HEK293T (cell line): ENCODE measurements at regions not wholly inside any gene's neighbourhood (a gene's known extent, or its start where the extent isn't known, plus 50 kb on each side); places are given as distances from the start of the nearest gene placed in this dataset.
A peak's percentile ranks its signal among the peaks of the same experiment; 100 is the strongest.

ENCODE experiments used
- CTCF ChIA-PET: fragments of 350-600 bp; formaldehyde crosslinking; extraction: SDS; loops from one replicate; lab custom pipeline; 2021; ENCODE audit warnings: antibody characterized with exemption, inconsistent platforms; lab: Yijun Ruan, JAX
- POLR2A ChIA-PET: fragments of 350-600 bp; formaldehyde crosslinking; extraction: SDS; loops from one replicate; lab custom pipeline; 2020; ENCODE audit warnings: antibody characterized with exemption, inconsistent platforms; lab: Yijun Ruan, JAX
- DNase-seq: peaks from one replicate; pipeline ENCODE4 v3.0.0; 2012; ENCODE audit warnings: mixed read lengths; ENCODE audit errors: extremely low spot score
- ARNT ChIP-seq: fragments of 450-650 bp; IDR thresholded peaks from 2 replicates; pipeline ENCODE4 v1.6.1; 2017; ENCODE audit warnings: mild to moderate bottlenecking
- BHLHE40 ChIP-seq: fragments of 450-650 bp; IDR thresholded peaks from 2 replicates; pipeline ENCODE4 v1.6.1; 2016; ENCODE audit warnings: mild to moderate bottlenecking, moderate library complexity, borderline replicate concordance
- CTBP1 ChIP-seq: fragments of 450-650 bp; IDR thresholded peaks from 2 replicates; pipeline ENCODE4 v1.6.1; 2016; ENCODE audit warnings: borderline replicate concordance
- ELF4 ChIP-seq: fragments of 450-650 bp; IDR thresholded peaks from 2 replicates; pipeline ENCODE4 v1.6.1; 2017; ENCODE audit warnings: antibody characterized with exemption
- FOXA1 ChIP-seq: fragments of 450-650 bp; IDR thresholded peaks from 2 replicates; pipeline ENCODE4 v1.6.1; 2016; ENCODE audit warnings: mild to moderate bottlenecking
- FOXK2 ChIP-seq: fragments of 450-650 bp; IDR thresholded peaks from 2 replicates; pipeline ENCODE4 v1.6.1; 2016; ENCODE audit warnings: mild to moderate bottlenecking
- FOXM1 ChIP-seq: fragments of 450-650 bp; IDR thresholded peaks from 2 replicates; pipeline ENCODE4 v1.6.1; 2017; ENCODE audit warnings: mild to moderate bottlenecking, borderline replicate concordance
- HDGF ChIP-seq: fragments of 450-650 bp; IDR thresholded peaks from 2 replicates; pipeline ENCODE4 v1.6.1; 2017; ENCODE audit warnings: antibody characterized with exemption, borderline replicate concordance
- L3MBTL2 ChIP-seq: fragments of 450-650 bp; conservative IDR thresholded peaks from 2 replicates; pipeline ENCODE4 v1.6.1; 2016; ENCODE audit warnings: mild to moderate bottlenecking
- LEF1 ChIP-seq: fragments of 450-650 bp; IDR thresholded peaks from 2 replicates; pipeline ENCODE4 v1.6.1; 2017; ENCODE audit warnings: mild to moderate bottlenecking, borderline replicate concordance
- NFRKB ChIP-seq: fragments of 450-650 bp; IDR thresholded peaks from 2 replicates; pipeline ENCODE4 v1.6.1; 2016; ENCODE audit warnings: mild to moderate bottlenecking, moderate library complexity
- SP1 ChIP-seq: fragments of 450-650 bp; IDR thresholded peaks from 2 replicates; pipeline ENCODE4 v1.6.1; 2017
- SUZ12 ChIP-seq: fragments of 450-650 bp; IDR thresholded peaks from 2 replicates; pipeline ENCODE4 v1.6.1; 2016; ENCODE audit warnings: mild to moderate bottlenecking
- TARDBP ChIP-seq: fragments of 450-650 bp; IDR thresholded peaks from 2 replicates; pipeline ENCODE4 v1.6.1; 2016
- ZNF384 ChIP-seq: fragments of 450-650 bp; IDR thresholded peaks from 2 replicates; pipeline ENCODE4 v1.6.1; 2016
- TF ChIP-seq, protein P1 (sequence below): fragments of 450-650 bp; IDR thresholded peaks from 2 replicates; pipeline ENCODE4 v1.6.1; 2016

DNA sequence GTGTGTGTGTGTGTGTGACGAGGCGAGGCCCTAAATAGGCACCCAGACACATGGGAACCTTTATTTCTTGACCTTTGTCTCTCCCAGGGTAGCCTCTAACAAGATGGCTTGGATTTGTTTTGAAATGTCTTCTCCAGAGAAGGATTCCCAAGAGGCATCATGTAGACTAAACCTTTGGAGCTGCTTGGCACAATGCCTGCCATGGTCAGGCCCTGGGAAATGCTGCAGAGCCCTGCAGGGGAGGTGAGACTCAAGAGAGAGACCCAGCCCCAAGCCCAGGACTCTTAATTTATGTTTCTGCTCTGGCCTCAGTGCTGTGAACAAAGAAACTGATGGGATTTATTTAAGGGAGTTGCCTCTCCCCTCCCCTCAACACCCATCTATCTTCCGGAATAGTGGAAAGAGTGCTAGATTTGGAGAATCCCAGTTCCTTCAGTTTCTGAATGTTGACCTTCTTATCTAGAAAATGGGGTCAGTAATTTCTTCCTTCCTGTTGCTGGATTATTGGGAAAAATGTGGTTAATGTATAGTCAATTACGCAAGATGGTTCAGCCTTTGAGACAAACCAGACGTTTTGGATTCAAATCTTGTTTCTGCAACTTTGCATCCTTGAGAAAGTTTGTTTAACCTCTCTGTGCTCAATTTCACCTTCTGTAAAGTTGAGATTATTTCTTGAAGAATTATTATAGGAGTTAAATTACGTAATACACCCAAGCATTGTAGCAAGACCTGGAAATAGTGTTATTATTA lies 434.8 kb downstream of the MAFB start:
- ChIA-PET POLR2A (no interaction called here), CTCF (no interaction called here)
- DNase-seq, result no peak
- TF ChIP-seq FOXA1, result no peak
- TF ChIP-seq FOXM1, result no peak
- TF ChIP-seq ELF4, result no peak
- no peak for TF ChIP-seq SP1
- no peak for TF ChIP-seq L3MBTL2
- no peak for TF ChIP-seq SUZ12
- TF ChIP-seq, protein P1, sequence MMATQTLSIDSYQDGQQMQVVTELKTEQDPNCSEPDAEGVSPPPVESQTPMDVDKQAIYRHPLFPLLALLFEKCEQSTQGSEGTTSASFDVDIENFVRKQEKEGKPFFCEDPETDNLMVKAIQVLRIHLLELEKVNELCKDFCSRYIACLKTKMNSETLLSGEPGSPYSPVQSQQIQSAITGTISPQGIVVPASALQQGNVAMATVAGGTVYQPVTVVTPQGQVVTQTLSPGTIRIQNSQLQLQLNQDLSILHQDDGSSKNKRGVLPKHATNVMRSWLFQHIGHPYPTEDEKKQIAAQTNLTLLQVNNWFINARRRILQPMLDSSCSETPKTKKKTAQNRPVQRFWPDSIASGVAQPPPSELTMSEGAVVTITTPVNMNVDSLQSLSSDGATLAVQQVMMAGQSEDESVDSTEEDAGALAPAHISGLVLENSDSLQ, result no peak
- TF ChIP-seq FOXK2, result no peak
- TF ChIP-seq NFRKB, result no peak
- no peak for TF ChIP-seq ARNT
- TF ChIP-seq LEF1, result no peak
- TF ChIP-seq BHLHE40, result no peak
- TF ChIP-seq ZNF384, result no peak
- TF ChIP-seq CTBP1, result no peak

DNA sequence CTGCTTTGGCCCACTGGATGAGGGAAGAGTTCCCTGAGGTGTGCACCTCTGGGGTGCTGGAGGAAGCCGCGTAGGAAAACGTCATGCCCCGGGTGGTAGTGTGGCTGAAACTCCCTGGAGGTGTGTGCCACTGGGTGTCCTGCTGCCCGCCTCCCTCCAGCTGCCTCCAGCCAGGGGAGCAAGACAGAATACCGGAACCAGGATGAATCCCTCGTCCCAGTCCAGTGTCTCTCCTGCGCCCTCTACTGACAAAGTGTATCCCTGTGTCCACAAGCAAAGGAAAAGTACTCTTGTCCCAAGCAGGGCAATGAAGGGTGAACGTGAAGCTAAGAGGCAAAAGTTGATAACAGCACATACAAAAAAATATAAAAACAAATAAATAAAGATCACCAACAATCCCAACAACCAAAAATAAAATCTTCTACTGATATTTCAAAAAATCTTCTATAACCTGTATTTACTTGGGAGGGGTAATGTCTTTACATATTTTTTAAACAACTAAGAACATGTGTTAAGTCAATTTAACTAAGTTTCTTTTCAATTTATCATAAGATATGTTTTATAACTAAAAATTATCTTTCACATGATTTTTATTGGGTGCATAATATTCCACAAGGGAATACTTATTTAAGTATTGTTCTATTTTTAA lies 437.6 kb downstream of the MAFB start:
- TF ChIP-seq L3MBTL2, result no peak
- no peak for TF ChIP-seq SUZ12
- no peak for TF ChIP-seq ARNT
- TF ChIP-seq FOXK2, result no peak
- TF ChIP-seq LEF1, result no peak
- TF ChIP-seq NFRKB, result no peak
- no peak for TF ChIP-seq TARDBP
- TF ChIP-seq FOXM1, result no peak
- TF ChIP-seq SP1, result no peak
- no peak for TF ChIP-seq ZNF384
- no peak for TF ChIP-seq BHLHE40
- no peak for TF ChIP-seq CTBP1
- TF ChIP-seq, protein P1, result no peak
- DNase-seq, result peak; percentile 45
- ChIA-PET CTCF (interaction anchor here (0.6 to 0.7 kb wide), 3 partner anchors 28 to 271 kb away, joined by 3 to 4 read pairs (median 3); no protein-coding TSS in a partner anchor), POLR2A (no interaction called here)

DNA sequence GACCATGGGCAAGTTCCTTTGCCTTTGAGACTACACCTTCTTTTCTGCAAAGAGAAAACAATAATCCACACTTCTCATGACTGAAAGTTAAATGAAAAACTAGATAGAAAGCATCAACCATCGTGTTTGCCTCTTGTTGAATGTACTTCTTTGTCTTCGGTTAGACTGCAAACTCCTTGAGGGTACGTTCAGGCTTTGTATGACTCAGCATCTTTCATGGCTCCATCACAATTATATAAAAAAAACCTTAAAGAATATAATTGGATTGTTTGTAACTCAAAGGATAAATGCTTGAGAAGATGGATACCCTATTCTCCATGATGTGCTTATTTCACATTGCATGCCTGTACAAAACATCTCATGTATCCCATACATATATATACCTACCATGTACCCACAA lies 439.2 kb downstream of the MAFB start:
- no peak for DNase-seq
- TF ChIP-seq FOXK2, result no peak
- no peak for TF ChIP-seq L3MBTL2
- TF ChIP-seq ARNT, result no peak
- no peak for TF ChIP-seq SUZ12
- TF ChIP-seq NFRKB, result no peak
- TF ChIP-seq FOXA1, result no peak
- TF ChIP-seq, protein P1, result no peak
- TF ChIP-seq ELF4, result no peak
- TF ChIP-seq SP1, result no peak
- TF ChIP-seq HDGF, result no peak
- TF ChIP-seq BHLHE40, result no peak
- no peak for TF ChIP-seq ZNF384
- no peak for TF ChIP-seq FOXM1
- no peak for TF ChIP-seq TARDBP
- TF ChIP-seq LEF1, result no peak
- no peak for TF ChIP-seq CTBP1
- CTCF ChIA-PET, result interaction anchor here (0.6 to 0.7 kb wide), 2 partner anchors 72 to 375 kb away, joined by 3 to 7 read pairs; no protein-coding TSS in a partner anchor
- POLR2A ChIA-PET, result no interaction called here

DNA sequence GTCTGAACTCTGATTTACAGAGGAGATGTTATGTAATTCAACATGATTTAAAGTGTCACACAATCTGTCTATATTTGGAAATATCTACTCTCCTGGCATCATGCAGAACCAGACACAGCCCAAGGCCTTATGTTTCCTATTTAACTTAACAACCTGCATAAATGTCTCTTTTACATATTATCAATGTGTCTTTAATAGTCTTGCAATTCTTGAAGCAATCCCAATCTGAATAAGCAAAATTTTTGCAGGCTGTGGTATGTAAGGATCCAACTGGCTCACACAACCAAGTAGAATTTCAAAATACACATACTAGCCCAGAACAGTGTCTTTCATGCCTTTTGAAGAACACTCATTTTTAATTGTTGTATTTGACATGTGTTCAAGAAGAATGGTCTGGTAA lies 443.2 kb downstream of the MAFB start:
- TF ChIP-seq, protein P1, result no peak
- TF ChIP-seq L3MBTL2 (no peak), SUZ12 (no peak), FOXM1 (no peak), FOXK2 (no peak), LEF1 (no peak), TARDBP (no peak), NFRKB (no peak), SP1 (no peak)
- no peak for DNase-seq
- POLR2A ChIA-PET, result no interaction called here
- CTCF ChIA-PET, result no interaction called here

DNA sequence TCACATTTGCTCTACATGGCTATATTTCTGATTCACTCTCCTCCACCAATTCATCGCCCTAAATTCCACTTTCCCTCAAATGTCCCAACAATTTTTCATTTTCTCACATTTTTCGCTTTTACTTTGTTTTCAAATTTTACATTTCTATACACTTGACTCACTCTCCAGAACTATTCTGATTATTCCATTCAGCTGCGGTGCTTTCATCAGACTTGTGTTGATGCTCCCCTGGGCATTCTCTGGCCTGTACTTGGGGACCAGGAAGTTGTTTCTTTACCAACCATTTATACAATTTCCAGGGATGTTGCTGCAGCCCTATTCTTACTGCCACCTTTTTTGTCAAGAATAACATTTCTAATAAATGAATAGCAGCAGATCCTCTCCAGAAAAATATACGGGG lies 444.8 kb downstream of the MAFB start:
- TF ChIP-seq CTBP1, result no peak
- no peak for TF ChIP-seq ARNT
- no peak for TF ChIP-seq L3MBTL2
- no peak for TF ChIP-seq SP1
- TF ChIP-seq TARDBP, result no peak
- TF ChIP-seq, protein P1, result no peak
- CTCF ChIA-PET, result no interaction called here
- no peak for DNase-seq
- POLR2A ChIA-PET, result no interaction called here
